ENCODE measurements at regions not wholly inside any gene's neighbourhood (a gene's known extent, or its start where the extent isn't known, plus 50 kb on each side); places are given as distances from the start of the nearest gene placed in this dataset.

- DNase-seq (ENCODE audit: low read depth): no peak
- TF ChIP-seq, protein P1, sequence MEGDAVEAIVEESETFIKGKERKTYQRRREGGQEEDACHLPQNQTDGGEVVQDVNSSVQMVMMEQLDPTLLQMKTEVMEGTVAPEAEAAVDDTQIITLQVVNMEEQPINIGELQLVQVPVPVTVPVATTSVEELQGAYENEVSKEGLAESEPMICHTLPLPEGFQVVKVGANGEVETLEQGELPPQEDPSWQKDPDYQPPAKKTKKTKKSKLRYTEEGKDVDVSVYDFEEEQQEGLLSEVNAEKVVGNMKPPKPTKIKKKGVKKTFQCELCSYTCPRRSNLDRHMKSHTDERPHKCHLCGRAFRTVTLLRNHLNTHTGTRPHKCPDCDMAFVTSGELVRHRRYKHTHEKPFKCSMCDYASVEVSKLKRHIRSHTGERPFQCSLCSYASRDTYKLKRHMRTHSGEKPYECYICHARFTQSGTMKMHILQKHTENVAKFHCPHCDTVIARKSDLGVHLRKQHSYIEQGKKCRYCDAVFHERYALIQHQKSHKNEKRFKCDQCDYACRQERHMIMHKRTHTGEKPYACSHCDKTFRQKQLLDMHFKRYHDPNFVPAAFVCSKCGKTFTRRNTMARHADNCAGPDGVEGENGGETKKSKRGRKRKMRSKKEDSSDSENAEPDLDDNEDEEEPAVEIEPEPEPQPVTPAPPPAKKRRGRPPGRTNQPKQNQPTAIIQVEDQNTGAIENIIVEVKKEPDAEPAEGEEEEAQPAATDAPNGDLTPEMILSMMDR (conservative IDR thresholded peaks at IDR 0.05; ENCODE audit: control insufficient read depth, insufficient read depth, low read depth, low read length): no peak
- H3K4me3 ChIP-seq (ENCODE audit: control insufficient read depth, low read depth, low read length): no peak overlapping the region
Observed at GRCh38 chr7:41135511-41135910, 567.4 kb downstream of the INHBA start.

DNA sequence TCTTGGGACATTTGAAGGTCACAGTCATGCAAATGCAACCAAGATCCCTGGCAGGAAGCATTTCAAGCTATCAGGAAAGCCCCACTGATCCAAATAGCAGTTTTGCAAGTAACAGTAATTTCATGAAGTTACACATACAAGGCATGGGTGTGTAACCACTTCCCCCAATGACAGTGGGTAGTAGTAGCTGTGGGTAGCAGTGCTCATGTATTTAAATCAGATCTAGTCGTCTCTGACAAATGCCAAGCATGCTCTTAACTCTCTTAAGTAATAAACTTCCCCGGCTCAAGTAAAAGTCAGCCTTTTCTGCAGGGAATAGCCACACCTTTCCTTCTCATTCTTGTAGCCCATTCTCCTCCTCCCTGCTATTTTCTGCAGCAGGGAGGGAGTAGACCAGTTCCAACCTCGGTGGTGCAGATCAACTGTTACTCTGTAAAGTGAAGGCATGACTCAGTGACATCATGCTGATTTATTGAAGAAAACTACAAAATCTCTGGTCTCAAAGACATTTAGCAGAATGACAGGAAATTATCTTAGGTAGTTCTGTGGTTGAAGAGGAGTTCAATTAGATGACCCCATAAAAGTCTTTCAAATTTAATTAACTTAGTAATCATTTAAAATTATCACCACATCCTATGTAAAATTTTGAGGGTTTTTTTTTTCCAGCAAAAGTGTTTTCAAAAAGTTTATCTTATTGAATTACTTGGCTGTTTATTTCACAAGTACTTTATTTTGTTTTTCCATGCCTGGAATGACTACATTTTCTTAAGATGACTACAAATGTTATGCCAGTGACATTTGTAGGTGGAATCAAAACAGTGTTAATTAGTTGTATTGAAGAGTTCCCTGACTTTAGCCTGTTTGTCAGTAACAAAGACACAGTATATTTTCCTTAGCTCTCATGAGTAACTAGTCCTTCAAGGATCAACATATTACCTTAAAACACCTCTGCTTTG is 568.3 kb downstream of the INHBA start:
- peak; percentile 59 for DNase-seq (ENCODE audit: low read depth)
- H3K4me3 ChIP-seq (ENCODE audit: control insufficient read depth, low read depth, low read length): no peak overlapping the region
- TF ChIP-seq, protein P1 (conservative IDR thresholded peaks at IDR 0.05; ENCODE audit: control insufficient read depth, insufficient read depth, low read depth, low read length): no peak

DNA sequence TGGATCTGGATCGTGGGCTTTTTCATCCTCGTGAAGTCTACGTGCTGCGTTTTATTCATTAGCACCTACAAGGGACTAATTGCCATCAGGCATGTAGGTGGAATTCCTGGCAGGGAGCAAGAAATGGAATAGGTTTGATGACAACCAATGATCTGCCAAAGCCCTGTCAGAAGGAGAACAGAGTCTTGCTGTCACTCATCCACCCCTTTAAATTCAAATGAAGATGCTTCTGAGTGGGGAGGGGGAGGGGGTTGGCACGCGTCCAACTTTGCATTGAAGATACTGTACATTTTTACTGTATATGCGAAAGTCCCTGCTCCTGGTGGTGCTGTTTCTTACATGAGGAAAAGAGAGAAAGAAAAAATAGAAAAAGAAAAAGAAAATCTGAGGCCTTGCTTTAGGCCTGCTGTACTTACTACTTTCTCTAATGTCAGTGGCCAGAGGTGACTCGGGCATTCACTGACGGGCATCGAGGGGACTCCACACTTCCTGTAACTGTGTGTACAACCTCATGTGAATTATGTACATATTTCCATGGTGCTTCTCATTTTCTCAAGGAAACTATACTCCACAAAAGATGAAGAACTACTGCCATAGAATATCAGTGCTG is 569.1 kb downstream of the INHBA start:
- TF ChIP-seq, protein P1 (conservative IDR thresholded peaks at IDR 0.05; ENCODE audit: control insufficient read depth, insufficient read depth, low read depth, low read length): no peak
- H3K4me3 ChIP-seq (ENCODE audit: control insufficient read depth, low read depth, low read length): no peak overlapping the region
- DNase-seq (ENCODE audit: low read depth): no peak

DNA sequence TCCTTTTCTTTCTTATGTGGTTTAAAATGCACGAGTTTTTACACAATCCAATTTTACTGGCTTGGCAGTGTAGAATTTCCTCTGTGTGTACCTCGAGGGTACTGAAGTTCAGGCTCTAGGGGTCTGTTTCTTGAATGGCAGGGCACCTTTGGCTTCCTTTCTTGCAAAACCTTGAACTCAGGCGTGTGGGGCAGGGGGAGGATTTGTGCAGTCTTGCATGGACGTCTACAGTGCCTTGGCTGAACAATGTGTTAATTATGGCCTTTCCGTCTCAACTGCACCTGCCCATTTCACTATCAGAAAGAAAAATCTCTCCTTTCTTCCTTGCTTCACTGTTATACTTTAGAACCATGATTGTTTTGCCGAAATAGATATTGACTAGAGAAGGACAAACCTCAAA is 570.9 kb downstream of the INHBA start:
- TF ChIP-seq, protein P1 (conservative IDR thresholded peaks at IDR 0.05; ENCODE audit: control insufficient read depth, insufficient read depth, low read depth, low read length): no peak
- no peak for DNase-seq (ENCODE audit: low read depth)
- H3K4me3 ChIP-seq (ENCODE audit: control insufficient read depth, low read depth, low read length): no peak overlapping the region

DNA sequence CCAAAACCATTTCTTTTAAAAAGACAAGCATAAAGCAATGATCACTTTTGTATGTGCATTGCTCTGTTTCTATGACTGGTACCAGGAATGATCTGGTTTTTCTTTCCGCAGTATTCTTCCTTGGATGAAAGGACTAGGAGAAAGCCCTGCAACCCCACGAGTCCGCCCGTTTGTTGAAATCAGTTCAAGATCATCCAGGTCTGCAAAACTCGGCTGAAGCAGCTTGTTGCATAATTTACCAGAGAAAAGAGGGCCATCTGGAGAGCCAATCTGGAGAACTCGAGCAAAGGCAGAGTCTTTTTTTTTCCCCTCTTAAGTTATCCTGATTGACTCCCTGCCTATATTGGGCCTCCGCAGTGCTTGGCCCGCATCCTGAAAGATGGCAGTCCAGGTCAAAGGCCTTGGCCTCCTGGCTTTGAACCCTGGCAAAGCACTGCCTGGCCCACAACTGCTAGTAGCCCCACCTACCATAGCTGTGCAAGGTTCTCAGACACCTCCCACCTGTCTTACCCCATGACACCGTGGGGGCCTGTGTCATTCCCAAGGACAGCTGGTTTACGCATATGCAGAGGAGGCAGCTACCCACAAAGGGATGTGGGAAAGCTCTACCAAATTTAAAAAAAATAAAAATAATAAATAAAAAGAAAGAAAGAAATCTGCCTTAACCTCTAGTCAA is 572.2 kb downstream of the INHBA start:
- no peak for DNase-seq (ENCODE audit: low read depth)
- H3K4me3 ChIP-seq (ENCODE audit: control insufficient read depth, low read depth, low read length): no peak overlapping the region
- TF ChIP-seq, protein P1 (conservative IDR thresholded peaks at IDR 0.05; ENCODE audit: control insufficient read depth, insufficient read depth, low read depth, low read length): no peak

- TF ChIP-seq, protein P1 (conservative IDR thresholded peaks at IDR 0.05; ENCODE audit: control insufficient read depth, insufficient read depth, low read depth, low read length): no peak
- no peak for DNase-seq (ENCODE audit: low read depth)
- H3K4me3 ChIP-seq (ENCODE audit: control insufficient read depth, low read depth, low read length): no peak overlapping the region
Observed at GRCh38 chr7:41130086-41130485, 572.8 kb downstream of the INHBA start.

Measured in fibroblast of mammary gland (primary cell).